GM12872 (cell line): ENCODE measurements at regions not wholly inside any gene's neighbourhood (a gene's known extent, or its start where the extent isn't known, plus 50 kb on each side); places are given as distances from the start of the nearest gene placed in this dataset.

ENCODE experiments used
- CTCF ChIP-seq: IDR thresholded peaks from 3 replicates; pipeline ENCODE4 v1.5.1; 2011; ENCODE audit warnings: low read depth, mild to moderate bottlenecking, low read length, moderate library complexity; ENCODE audit not compliant: insufficient read depth

DNA sequence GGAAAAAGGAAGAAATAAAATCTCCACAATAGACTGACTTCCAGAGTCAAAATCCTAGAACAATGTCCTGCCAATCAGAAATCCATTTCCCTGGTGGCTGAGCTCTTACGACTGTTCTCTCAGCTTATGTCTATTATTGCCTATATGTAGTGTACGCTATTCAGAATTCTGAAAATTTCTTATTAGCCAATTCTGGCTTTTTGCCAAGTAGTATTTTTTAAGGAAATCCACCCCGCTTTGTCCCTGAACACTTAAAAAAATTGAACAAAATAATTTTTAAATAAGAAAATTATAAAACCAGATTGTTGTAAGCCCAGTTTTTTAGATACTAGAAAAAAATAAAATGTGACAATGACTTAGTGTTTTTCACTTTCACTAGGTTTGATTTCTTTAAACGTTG, 143.0 kb downstream of the KCNA5 start:
- no peak for TF ChIP-seq CTCF

DNA sequence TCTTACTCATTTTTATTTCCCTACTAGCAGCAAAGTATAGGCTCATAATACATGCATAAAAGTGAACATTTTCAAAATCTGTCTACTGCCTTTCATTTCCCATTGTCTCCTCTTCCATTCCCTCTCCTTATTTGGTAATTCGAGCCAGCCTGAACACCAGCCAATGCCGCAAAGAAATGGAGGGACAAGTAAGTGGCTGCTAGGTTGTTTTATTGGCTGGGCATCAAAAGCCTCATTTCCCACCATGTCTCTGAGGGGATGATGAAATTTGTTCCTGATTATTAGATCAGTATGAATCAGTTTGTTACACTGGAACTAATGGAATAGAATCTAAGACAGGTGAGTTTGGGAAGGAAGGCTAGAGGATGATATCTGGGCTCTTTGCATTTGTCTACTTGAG, 143.5 kb downstream of the KCNA5 start:
- TF ChIP-seq CTCF = no peak

GRCh38 chr12:5188472-5188871, 144.8 kb downstream of the KCNA5 start:
- no peak for TF ChIP-seq CTCF

DNA sequence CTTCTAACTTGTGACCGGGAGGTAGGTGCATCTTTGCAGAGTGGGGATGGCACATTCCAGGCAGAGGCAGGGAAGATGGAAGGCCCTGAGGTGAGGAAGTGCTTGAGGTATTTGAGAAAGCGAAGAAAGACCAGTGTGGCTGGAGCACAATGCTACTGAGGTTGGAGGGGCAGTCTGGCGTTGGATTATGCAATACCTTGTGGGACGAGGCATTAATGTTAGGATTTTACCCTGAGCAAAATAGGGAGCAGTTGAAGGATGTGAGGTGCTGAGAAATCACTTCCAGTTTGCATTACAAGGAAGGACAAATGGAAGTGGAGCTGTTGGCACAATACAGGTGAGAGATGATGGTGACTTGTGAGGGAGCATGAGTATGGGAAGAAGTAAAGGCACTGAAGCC, 145.5 kb downstream of the KCNA5 start:
- no peak for TF ChIP-seq CTCF

DNA sequence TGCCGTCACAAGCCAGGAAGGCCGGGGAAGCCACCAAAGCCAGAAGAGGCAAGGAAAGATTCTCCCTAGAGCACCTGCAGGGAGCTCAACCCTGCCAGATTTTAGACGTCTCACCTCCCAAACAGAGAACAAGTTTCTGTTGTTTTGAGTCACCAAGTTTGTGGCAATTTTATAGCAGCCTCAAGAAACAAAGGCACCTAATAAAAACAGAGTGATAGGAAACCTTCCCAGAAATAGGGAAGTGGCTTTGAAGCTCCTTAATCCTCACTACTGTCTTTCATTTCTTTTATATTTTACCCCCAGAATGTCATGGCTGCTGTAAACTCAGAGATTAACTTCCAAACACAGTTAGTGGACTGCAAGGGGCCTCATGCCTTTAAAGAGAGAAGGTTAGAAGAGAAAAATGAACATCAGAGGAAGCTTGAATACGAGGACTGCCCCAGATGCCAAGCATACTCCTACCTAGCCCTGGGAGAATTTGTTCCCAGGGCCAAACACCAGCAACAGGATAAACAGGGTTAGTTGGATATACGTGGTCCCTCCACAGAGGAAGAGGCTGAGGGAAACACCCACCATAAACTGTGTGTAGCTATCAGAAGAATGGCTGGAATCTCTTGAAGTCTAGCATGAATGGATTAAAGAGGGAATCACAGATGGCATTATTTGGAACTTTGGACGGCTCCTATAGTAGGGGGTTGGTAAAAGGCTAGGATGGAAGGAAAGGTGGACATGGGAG, 148.3 kb downstream of the KCNA5 start:
- TF ChIP-seq CTCF = no peak

DNA sequence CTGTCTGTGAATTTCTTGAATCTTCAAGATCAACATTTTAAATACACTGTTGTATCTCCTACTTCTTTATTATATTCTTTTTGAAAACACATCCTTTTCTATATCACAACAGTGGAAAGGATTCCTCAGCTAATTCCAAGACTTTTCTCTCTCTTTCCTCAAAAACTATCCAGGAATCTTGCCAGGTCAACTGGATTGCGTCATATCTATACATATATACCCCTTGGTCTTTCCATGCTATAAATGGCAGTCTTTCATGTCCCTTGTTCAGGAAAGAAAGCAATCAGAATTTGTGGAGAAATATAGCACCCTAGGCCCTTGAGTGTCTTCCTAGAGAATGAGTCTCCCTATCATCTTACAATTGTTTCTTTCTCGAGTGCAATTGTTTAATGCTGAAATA, 149.0 kb downstream of the KCNA5 start:
- no peak for TF ChIP-seq CTCF

DNA sequence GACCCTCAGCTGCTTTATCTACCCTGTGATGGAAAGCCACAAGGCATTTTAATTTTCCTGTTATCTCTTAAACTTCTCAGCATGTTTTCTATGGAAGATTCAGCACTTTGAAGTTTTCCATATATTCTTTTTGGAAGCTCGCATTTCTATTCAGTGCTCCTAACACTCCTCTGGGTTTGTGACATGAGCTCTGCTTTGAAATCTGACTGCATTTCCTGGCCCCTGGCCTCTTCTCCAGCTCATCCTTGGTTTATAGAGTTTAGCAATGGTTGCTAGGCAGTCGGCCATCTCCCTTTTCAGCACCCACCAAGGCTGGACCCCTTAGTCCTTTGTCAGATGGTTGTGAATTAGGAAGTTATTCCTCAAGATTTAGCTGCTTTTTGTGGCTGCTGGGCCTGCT, 150.6 kb downstream of the KCNA5 start:
- TF ChIP-seq CTCF = no peak
